22Rv1 (cell line): ENCODE measurements at regions not wholly inside any gene's neighbourhood (a gene's known extent, or its start where the extent isn't known, plus 50 kb on each side); places are given as distances from the start of the nearest gene placed in this dataset.

Source experiments
- ZFX ChIP-seq: fragments of 450-650 bp; IDR thresholded peaks from 2 replicates; pipeline ENCODE4 v1.6.1; 2017; ENCODE audit warnings: antibody characterized with exemption, borderline replicate concordance
- TF ChIP-seq, protein P1 (sequence below): fragments of 450-650 bp; IDR thresholded peaks from 2 replicates; pipeline ENCODE4 v1.5.1; 2017; ENCODE audit warnings: mild to moderate bottlenecking

DNA sequence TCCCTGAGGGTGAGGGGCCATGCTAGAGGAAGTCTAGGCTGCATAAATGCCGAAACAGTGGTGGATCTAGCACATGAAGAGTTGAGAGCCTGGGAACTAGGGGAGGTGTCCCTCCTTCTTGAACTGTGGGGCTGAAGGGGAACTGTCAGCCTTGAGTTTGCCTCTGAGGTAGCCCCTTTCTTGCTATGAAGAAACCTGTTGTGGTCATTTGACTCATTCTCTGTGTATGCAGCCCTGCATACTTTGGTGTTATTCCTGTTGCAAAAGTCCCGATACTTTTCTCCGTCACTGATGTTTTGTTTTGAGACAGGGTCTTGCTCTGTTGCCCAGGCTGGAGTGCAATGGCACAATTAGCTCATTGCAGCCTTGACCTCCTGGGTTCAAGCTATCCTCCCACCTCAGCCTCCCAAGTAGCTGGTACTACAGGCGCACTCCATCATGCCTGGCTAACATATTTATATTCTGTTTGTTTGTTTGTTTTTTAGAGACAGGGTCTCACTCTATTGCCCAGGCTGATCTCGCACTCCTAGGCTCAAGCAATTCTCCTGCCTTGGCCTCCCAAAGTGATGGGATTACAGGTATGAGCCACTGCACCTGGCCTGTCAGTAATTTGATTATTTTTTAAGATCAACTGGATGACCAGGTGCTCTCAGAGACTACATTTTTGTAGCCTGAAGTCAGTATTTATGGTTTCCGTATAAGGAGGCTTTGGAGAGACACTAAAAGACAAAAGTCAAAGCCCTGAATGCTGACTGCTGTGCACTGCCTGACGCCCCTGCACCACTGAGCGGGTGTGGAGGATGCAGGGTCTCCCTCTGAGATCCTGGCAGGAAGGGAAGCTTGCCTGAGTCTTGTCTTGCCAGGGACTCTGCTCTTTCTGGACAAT lies 86.2 kb upstream of the KCNK12 start:
- TF ChIP-seq, protein P1, sequence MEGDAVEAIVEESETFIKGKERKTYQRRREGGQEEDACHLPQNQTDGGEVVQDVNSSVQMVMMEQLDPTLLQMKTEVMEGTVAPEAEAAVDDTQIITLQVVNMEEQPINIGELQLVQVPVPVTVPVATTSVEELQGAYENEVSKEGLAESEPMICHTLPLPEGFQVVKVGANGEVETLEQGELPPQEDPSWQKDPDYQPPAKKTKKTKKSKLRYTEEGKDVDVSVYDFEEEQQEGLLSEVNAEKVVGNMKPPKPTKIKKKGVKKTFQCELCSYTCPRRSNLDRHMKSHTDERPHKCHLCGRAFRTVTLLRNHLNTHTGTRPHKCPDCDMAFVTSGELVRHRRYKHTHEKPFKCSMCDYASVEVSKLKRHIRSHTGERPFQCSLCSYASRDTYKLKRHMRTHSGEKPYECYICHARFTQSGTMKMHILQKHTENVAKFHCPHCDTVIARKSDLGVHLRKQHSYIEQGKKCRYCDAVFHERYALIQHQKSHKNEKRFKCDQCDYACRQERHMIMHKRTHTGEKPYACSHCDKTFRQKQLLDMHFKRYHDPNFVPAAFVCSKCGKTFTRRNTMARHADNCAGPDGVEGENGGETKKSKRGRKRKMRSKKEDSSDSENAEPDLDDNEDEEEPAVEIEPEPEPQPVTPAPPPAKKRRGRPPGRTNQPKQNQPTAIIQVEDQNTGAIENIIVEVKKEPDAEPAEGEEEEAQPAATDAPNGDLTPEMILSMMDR = no peak
- TF ChIP-seq ZFX = no peak
